ENCODE measurements at regions not wholly inside any gene's neighbourhood (a gene's known extent, or its start where the extent isn't known, plus 50 kb on each side); places are given as distances from the start of the nearest gene placed in this dataset.

DNA sequence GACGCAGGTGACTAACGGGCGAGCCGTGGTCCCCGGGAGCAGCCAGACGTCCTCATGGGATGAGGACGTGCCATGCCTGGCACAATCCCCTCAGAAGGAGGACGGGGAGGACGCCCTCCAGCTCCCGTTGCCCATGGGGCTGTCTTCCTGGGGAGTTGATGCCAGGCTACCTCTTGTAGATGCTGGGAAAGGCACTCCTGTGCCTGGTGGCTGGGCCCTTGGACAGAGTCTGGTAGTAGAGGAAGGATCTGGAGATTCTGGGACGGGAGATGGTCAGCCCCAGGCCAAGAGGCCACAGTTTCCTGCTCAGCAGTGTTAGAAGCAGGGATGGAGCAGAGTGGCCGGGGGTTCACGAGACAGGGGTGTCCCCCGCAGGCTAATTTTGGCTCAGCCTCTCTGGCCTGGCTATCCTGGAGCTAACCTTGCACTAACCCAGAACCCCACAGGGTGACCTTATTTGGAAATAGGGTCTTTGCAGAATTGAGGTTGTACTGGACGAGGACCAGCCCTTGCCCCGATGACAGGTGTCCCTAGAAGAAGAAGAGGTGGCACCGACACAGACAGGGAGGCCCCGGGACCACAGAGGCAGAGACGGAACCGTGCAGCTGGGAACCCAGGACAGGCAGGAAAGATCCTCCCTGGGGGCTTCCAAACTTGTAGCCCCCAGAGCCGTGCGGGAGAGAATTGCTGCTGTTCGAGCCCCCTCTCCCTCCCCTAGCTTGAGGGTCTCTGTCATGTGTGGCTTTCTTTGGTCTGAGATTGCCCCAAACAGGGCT is 50.1 kb upstream of the ADRA2C start:
- no peak for DNase-seq

DNA sequence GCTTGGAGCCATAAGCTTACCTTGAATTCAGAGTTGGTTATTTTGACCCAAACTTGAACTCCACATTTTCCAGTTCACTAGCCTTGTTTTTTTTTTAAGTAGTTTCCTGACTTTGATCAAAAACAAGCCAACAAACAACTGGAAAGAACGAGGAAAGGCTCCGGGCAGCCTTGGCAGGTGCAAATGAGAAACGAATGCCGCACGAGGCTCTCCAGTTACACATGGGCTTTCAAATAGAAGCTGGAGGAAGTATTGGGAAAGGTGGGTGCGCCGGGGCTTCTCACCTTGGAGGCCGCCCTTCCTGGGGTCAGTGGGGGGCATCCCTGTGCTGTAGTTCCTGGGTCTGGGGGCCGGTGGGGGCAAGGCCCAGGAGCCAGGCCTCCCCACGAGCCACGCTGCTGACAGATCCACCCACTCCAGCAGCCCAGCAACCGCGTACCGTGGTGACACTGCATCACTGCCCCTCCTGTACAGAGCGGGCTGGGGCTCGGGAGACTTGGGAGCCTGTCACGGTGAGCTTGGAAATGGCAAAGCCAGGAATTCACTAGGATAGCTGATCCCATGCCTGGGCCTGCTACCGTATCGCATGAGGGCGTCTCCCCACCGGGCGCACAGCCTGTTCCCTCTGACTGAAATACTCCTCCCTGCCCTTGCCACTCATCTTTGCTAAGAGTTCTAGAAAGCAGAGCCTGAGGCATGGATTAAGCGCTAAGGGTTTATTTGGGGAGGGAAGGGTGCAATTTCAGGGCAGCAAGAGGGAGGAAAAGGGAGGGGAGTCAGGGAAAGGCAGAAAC is 50.9 kb upstream of the ADRA2C start:
- DNase-seq = no peak

- no peak for DNase-seq
Measured at GRCh38 chr4:3714642-3715001, 51.6 kb upstream of the ADRA2C start.

DNA sequence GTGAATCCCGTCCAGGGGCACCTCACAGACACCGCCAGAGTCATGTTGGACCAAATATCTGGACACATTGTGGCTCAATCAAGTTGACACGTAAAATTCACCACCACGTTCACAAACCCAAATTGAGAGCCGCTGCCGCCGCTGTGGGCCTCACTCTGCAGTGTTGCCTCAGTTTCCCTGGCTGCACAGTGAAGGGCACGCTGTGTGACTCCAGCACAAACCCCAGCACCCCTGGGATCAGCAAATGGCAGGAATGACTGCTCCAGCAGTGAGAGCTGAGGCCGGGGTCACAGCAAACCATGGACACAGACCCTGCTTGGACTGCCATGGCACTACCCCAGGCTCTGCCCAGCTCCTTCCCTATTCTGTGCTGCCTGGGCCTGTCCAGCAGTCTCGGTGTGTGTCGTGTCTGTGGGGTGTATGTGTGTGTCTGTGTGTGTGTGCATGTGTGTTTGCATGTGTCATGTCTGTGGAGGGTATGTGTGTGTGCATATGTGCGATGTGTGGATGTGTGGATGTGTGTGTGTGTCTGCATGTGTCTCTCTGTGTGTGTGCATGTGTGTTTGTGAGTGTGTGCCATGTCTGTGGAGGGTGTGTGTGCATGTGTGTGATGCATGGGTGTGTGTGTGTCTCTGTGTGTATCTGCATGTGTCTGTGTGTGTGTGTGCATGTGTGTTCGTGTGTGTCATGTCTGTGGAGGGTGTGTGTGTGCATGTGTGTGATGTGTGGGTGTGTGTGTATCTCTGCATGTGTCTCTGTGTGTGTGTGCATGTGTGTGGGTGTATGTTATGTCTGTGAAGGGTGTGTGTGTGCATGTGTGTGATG is 52.2 kb upstream of the ADRA2C start:
- no peak for DNase-seq

DNA sequence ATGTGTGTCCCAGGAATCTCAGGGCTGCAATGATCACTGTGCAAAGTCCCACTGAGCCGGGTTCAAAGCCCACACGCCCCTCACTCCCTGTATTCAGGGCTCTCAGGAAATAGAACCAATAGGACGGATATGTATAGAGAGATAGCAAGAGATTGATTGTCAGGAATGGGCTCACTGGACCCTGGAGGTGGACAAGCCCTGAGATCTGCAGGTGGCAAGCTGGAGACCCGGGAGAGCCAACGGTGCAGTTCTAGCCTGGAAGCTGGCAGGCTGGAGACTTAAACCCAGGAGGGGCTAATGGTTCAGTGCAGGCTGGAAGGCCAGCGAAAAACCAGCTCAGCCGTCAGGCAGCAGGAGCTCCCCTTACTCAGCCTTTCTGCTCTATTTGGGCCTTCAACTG is 52.8 kb upstream of the ADRA2C start:
- no peak for DNase-seq

DNA sequence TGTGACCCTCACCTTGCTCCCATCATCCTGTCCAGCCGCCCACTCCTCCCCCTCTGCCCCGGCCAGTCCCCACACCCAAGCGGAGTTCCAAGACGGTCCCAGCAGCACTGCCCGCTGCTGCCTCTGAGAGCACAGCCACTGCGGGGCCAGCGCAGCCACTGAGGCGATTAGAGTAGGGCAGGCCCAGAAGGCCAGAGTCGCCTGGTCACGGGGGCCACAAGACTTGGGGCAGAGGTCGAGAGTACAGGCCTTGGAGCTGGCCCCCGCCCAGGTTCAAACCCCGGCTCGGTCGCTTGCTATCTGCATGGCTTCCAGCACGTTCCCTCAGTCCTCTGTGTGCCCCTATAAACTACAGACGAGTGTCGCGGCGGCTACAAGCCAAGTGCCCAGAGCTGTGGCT is 53.2 kb upstream of the ADRA2C start:
- DNase-seq = no peak

DNA sequence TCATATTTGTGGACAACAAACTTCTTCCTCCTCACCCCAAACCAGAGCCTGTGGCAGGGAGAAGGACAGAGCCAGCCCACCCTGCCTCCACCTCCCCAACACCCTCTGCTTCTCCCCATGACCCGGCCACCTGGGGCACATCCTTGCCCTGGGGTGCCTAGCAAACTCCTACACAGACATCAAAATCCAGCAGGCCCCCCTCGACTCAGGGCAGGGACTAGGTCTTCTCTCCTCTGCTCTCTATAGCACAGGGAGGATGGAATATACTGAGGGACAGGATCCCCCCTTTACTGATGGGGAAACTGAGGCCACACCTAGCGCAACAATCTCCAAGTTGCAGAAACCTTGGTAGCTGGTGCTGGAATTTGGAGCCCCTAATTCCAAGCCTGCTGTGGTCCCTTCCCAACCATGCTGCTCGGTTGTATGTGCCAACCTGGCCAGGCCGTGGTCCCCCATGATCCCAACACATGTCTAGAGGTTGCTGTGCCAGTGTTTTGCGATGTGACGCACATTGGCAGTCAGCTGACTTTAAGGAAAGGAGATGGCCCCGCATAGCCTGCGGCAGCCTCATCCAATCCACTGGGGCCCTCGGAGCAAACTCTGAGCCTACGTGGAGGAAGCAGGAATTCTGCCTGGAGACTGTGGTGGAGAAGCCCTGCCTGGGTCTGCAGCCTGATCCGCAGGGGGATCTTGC is 53.9 kb upstream of the ADRA2C start:
- no peak for DNase-seq

DNA sequence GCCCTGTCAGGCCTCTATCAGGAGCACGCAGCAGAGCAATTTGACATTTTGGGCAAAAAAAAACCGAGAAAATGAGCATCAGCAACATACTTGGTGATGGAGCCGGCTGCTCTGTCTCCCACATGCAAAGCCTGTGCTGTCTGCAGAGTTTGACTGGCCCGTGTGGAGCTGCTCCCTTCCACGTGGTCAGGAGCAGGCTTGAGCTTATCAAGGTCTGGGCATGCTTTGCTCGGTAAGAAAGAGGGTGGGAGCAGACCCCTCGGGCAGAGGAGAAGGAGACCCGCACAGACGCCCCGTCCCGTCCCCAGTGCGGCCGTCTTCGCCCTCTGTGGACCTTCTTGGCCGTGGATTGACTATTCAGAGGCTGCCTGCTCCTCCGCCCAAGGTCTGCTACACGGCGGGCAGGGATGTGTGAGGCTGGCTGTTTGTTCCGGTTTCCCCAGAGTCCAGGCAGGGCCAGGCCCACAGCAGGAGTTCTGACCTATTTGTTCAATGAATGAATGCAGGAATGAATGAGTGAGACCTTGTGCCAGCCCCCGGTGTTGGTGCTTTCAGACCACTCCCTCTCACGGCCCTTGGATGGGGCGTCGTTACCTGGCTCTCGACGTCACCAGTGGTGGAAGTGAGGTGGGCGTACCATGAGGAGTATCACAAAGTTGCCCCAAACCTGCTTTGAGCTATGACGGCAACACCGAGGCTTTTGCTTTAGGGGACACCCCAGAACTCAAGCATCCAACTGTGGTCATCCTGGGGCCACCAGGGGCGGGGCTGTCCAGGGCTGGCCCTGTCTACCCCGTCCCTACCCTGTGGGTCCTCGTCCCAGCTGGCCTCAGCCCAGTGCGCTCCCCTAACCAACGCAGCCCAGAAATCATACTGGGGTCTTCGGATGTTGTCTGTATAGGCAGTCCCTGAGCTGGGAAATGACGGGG is 54.7 kb upstream of the ADRA2C start:
- no peak for DNase-seq

DNA sequence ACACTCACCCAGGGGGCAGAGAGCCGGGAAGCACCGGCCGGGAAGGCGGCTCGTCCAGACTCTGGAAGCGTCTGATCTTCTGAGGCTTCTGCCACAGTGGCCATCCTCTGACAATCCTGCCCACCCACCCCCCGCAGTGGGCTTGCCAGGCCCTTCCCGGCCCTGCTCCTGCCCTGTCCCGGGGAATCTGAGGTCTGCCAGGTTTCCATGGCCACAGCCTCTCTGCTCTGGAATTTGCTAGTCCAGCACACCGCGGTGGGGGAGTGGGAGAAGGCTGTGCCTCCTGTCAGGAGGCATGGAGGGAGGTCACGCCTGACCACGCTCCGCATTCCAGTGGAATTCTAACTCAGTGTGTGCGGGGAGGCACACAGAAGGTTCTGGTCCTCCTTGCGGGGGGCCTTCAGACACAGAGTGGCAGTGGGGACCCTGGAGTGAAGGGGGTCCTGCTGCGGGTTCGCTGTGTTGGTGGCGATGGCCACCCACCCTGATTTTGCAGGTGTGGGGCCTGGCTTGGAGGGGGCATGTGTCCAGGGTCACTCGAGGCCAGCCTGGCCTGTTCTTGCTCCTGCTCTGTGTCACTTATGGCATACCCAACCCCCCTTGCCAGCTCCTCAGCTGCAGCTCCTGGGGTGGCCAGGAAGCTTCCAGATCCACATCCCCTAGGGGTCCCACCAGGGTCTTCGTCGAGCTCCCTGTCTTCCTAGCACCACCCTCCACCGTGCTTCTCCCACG is 55.6 kb upstream of the ADRA2C start:
- no peak for DNase-seq

GRCh38 chr4:3709846-3710441 is 56.2 kb upstream of the ADRA2C start:
- DNase-seq = no peak

DNA sequence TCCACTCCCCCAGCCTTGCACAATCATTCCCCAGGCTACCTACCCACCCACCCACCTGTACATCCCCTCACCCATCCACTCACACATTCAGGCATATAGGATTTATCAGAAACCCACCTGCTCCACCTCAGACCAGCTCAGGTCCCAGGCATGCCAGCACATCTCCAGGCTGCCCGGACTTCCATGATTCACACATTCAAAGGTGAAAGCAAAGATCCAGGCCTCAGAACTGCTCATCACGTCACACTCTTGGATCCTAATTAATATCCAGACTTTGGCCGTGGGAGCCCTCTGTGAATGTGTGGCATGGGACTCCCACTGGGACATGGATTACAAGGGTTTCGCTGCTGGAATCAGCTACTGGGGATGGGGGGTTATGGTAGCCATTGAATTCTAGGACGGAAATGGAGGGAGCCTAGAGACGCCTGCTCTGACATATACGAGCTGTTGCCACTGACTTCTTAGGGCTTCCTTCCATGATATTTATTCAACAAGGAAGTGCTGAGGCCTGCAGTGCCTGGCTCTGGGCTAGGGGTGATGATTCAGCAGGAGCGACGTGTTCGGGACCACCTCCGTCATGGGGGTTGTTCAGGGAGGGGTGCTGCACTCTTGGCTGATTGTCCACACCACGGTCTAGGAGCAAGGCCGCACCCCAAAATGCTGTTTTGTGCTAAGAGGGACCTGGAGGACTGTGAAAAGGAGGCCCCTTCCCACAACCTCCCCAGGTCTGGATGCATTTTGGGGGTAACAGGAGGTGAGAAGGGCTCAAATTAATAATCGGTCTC is 56.9 kb upstream of the ADRA2C start:
- no peak for DNase-seq

GRCh38 chr4:3708611-3709010 is 57.6 kb upstream of the ADRA2C start:
- no peak for DNase-seq

DNA sequence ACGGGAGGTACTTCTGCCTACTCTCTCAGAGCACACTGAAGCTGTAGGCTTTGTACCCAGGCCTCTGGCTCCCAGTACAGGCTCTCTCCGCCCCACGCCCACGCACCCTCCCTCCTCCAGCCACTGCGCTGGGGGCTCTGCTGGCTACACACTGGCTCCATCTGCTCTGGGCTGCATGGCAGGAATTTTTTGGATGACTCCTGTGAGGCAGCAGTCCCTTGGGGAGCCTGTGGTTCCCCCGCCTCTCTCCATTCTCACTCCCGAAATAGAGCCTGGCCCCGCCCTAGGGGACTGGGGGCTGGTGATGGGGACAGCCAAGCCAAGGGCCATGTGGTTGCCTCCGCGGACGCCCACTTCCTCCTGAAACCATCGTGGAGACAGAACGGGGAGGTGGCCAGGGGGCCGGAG is 58.1 kb upstream of the ADRA2C start:
- DNase-seq = no peak

DNA sequence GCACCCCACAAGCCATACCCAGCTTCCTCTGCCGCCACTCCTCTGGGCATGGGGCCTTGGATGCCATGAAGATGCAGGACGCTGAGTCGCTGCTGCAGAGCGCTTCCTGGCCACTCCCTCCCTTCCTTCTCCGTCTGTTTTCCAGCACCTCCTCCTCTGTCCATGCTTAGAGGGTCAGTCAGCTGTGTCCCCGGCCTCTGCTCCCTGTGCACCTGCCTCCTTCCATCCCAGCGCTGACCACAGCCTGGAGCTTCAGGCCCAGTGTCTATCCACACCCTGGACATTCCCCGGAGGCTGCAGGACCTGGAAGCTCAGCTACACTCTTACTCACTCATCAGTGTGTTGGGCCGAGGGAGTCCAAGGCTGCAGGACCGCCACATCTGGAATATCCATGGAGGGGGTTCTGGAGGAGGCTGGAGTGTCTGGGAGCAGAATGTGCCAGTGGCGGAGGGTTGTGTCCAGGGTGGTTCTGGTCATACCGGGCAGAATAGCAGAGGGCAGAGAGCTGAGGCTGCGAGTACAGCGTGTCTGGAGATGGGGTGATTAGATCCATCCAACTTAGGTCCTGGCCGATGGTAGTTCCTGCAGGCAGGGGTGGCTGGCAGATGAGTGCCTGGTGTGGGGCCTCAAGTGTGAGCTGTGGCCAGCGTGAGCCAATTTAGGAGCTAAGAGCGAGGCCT is 58.6 kb upstream of the ADRA2C start:
- DNase-seq = no peak

DNA sequence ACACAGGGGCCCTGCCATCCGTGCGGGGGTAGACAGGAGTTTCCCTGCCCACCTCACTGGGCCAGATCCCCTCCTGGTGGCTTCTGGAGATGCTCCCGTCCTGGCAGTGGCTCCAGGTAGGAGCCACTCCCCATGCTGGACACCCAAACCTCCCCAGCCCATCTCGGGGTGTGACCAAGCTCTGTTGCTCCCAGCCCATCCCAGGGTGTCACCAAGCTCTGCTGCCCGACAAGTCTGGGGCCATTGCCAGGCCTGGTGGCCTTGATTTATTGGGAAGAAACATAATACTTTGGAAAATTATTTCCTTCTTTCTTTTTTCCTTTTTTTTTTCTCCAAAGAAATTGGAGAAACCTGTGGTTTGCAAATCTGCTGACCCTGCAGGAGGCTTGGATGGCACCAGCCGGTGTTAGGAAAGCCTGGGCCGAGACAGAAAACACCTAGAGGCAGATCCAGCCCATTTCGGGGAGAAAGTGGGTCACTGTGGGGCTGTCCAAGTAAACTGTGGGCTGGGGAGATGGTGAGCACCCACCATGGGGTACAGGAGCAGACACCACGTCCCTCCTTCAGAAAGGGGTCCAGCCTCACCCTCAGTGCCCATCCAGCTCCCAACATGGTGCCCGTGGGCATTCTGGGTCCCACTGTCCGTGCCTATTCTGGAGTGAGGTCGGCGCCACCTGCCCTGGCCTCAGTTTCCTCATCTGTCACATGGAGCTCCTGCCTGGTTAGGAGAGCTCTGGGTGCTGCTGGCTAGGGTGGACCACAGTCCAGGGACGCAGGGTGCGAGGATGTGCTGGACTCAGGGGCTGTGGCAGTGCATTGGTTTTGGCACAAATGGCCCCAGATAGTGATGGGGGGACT is 59.4 kb upstream of the ADRA2C start:
- no peak for DNase-seq

DNA sequence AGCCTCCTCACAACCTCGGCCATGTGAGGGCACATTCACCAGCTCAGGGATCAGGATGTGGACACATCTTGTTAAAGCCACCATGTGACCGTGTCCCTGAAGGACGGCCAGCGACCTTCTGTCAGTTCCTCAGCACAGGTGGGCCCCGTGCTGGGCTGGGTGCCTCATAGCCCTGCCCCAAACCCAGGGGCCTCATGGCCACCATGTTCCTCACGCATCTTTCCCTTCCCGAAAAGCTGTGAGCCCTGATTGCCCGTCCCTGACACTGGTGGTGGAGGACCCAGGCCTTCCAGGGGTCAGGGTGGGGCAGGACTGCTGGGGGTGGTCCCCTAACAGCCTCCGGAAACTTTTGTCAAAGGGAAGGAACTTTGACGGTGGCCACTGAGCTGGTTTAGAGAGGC is 60.1 kb upstream of the ADRA2C start:
- no peak for DNase-seq

DNA sequence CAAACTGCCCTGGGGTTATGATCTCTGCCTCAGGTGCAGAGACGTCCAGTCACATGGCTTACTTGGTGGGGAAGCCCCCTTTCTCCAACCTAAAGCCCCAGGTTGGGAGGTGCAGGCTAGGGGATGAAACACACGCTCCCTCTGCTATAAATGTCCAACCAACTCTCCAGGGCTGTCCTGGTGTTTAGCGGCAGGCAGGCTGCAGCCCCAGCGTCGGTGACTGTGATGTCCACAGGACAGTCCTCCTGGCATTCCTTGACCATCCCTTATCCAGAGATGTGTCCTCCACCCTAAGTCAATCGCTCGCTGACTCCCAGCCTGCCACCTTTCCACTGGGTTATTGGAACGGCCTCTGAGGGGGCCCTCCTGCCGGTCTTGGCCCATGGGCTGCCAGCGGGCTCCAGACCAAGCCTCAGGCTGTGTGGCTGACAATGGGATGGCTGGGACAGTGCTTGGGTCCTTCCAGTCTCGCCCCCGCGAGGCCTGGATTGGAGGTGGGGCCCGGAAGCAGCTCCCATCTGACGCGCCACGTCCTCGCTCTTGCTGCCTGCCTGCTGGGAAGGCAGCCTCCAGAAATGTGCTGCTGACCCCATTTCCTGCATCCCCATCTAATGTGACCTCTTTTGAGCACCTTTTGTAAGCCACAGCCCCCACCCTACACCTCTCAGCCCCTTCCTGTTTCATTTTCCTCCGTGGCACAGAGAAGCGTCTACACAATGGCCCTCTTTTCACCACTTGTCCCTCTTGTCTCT is 60.8 kb upstream of the ADRA2C start:
- no peak for DNase-seq

DNA sequence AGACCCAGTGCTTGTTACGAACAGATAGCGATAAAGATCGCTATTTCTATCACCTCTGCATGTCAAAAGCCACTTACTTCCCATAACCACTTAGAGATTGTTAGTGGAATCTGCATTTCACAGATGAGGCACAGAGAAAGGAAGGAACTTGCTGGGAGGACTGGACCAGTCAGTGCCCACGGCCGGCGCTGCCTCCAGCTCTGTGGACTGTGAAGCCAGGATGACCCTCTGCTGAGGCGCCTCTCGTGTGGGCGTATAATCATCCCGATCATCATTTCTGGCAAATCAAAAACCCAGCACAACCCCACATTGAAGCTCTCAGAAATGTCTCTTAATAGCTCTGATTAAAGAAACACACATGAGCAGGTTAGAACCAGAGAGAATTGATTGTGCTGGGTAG is 61.5 kb upstream of the ADRA2C start:
- DNase-seq = no peak

All from DMS79 treated with DMSO at 0.1 percent for 48 hours (cell line).